GM12872 (cell line): ENCODE measurements at regions not wholly inside any gene's neighbourhood (a gene's known extent, or its start where the extent isn't known, plus 50 kb on each side); places are given as distances from the start of the nearest gene placed in this dataset.

Source experiments
- CTCF ChIP-seq: IDR thresholded peaks from 3 replicates; pipeline ENCODE4 v1.5.1; 2011; ENCODE audit warnings: low read depth, mild to moderate bottlenecking, low read length, moderate library complexity; ENCODE audit not compliant: insufficient read depth

DNA sequence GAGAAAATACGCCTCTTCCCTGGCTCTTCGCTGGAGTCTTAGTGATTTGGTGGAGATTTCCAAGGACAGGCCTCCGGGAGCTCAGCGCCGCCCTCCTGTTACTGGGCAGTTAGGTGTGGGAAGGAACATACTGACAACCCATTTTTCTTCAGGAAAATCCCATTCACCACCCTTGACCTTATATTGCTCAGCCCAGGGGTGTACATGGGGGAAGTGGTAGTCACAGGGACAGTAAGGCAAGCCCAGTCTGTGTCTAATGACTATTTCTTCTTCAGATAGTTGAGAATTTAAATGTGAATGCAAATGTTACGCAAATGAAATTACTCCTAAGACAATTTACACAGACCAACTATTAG is 119.4 kb downstream of the UQCRFS1 start:
- TF ChIP-seq CTCF: no peak

DNA sequence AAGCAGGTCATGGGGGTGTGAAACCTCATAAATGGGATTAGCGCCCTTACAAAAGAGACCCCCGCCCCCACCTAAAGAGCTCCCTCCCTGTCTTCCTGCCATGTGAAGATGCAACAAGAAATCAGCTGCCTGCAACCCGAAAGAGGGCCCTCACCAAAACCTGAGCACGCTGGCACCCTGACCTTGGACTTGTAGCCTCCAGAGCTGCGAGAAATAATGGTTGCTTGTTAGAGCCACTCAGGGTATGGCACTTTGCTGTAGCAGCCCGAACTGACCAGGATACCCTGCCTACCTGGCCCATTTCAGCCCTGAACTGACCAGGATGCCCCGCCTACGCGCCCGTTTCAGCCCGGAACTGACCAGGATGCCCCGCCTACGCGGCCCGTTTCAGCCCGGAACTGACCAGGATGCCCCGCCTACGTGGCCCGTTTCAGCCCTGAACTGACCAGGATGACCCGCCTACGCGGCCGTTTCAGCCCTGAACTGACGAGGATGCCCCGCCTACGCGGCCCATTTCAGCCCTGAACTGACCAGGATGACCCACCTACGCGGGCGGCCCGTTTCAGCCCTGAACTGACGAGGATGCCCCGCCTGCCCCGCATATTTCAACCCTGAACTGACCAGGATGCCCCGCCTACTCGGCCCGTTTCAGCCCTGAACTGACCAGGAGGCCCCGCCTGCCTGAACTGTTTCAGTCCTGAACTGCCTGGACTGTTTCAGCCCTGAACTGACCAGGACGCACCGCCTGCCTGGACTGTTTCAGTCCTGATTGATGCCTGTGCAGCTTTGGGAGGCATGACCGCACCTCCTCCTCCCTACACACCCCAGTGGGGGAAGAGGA is 120.0 kb downstream of the UQCRFS1 start:
- no peak for TF ChIP-seq CTCF

DNA sequence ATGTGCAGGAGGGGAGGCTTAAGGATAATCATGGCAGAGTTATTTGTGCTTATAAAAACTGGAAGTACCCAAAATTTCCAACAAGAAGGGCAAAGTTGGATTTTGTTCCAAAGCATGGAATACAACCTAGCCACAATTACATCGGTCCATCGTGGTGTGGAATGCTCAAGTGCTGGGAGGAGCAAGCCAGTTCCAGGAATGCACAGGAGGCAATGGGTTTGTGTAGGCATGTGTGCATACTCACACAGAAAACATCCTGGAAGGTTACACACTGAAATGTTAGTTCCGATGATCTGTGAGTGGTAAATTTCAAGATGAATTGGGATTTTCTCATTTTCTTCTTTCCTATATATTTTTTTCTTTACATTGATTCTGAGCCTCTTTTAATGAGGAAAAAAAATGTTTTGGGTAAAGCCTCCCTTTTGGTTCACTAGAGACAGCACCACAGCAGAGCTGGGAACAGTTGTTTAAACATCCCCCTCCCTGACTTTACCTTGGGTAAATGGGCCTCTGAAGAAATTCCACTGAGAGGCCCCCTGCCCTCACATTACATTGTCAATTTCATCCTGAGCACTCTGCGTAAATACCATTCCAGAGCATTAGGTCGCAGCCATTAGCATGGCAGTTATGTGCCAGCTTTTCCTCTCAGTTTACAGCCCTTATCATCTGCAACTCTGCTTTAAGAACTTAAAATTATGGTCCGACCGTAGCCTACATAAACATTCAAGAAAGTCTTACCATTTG is 122.0 kb downstream of the UQCRFS1 start:
- no peak for TF ChIP-seq CTCF

DNA sequence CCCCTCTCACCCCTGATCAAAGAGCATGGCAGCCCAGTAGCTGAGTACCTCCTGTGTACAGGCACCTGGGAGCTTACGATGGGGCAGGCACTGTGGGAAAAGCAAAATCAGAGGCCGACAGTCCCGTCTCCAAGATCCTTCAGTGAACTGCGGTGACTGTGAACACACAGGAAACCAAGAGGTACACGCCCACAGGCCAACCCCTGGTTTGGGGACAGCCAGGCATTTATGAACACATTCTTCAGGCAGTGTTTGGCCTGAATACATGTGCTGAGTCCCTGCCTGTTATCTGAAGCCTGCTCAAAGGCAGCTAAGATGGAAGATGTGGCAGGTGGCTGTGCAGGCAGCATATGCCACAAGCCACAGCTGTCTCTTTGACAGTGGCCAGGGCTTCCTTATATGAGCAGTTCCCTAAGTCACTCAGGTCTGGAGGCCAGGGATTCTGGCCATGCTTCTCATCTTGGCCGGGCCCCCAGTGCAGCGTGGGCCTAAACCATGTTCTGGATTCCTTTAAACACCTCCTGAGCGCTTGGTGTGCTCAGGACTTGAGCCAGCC is 123.6 kb downstream of the UQCRFS1 start:
- no peak for TF ChIP-seq CTCF

DNA sequence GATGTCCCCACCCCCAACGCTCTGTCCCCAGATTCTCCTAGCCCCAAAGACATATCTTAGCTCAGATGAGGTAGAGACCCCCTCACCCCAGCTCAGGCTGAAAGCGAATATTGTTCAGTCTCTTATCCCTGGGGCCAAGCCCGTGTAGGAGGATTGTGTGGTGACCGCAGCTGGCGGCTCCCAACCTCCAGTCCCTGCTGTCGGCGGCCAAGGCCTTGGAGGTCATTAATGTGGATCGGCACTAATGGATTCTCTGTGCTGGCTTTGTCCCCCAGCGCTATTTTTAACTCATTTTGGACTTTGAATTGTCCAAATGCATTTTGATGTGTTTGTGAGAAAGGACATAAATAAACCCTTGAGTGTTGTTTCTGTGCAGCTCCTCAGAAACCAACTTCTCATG is 124.2 kb downstream of the UQCRFS1 start:
- no peak for TF ChIP-seq CTCF

DNA sequence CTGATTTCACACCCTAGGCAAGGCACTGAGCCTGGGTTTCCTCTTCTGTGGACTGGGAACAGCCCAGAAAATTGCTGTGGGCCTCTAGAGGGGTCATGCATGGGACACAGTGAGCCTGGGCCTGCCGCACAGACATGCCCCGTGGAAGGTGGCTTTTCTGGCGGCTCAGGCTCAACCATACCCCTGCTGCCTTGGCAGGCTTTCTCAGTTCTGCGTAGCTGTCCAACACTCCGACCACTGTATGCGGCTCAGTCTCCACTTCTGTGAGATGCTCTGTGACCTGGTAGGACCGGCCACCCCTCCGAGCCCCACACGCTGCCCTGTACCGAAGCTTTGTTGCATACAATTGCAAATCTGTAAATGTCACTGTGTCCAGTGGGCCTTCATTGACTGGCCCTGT is 126.3 kb downstream of the UQCRFS1 start:
- TF ChIP-seq CTCF: no peak

GRCh38 chr19:29086182-29086581 is 126.8 kb downstream of the UQCRFS1 start:
- no peak for TF ChIP-seq CTCF
